Parathyroid adenoma (tissue), 2 donors: ENCODE measurements at regions not wholly inside any gene's neighbourhood (a gene's known extent, or its start where the extent isn't known, plus 50 kb on each side); places are given as distances from the start of the nearest gene placed in this dataset.

Experiments used
- H2AFZ ChIP-seq: fragments of 300-600 bp; sonication (generic); one replicate; pipeline ENCODE4 v1.7.0; 2017; ENCODE audit warnings: antibody characterized with exemption, mild to moderate bottlenecking
- H3K27ac ChIP-seq: fragments of 300-600 bp; sonication (generic); one replicate; pipeline ENCODE4 v1.7.0; 2017
- H3K27me3 ChIP-seq: fragments of 300-600 bp; sonication (generic); one replicate; pipeline ENCODE4 v1.7.0; 2017; ENCODE audit warnings: low read length; ENCODE audit not compliant: control insufficient read depth, insufficient read depth
- H3K36me3 ChIP-seq: fragments of 300-600 bp; sonication (generic); one replicate; pipeline ENCODE4 v1.7.0; 2017; ENCODE audit warnings: low read length; ENCODE audit not compliant: control insufficient read depth, insufficient read depth
- H3K4me1 ChIP-seq: fragments of 300-600 bp; sonication (generic); one replicate; pipeline ENCODE4 v1.7.0; 2017; ENCODE audit warnings: control low read depth
- H3K4me2 ChIP-seq: fragments of 300-600 bp; sonication (generic); one replicate; pipeline ENCODE4 v1.7.0; 2017; ENCODE audit warnings: low read length
- H3K4me3 ChIP-seq: fragments of 300-600 bp; sonication (generic); one replicate; pipeline ENCODE4 v1.7.0; 2017; ENCODE audit warnings: low read depth, low read length
- H3K79me2 ChIP-seq: fragments of 300-600 bp; sonication (generic); one replicate; pipeline ENCODE4 v1.7.0; 2017; ENCODE audit warnings: control low read depth
- H3K9ac ChIP-seq: fragments of 300-600 bp; sonication (generic); one replicate; pipeline ENCODE4 v1.7.0; 2017; ENCODE audit warnings: mild to moderate bottlenecking
- H3K9me3 ChIP-seq: fragments of 300-600 bp; sonication (generic); one replicate; pipeline ENCODE4 v1.7.0; 2017; ENCODE audit warnings: low read length; ENCODE audit not compliant: control insufficient read depth
- TF ChIP-seq, protein P1 (sequence below): fragments of 300-600 bp; sonication (generic); IDR thresholded peaks from one replicate; pipeline ENCODE4 v1.7.0; 2017; ENCODE audit warnings: antibody characterized with exemption, mild to moderate bottlenecking
- donor health status: primary hyperparathyroidism.

DNA sequence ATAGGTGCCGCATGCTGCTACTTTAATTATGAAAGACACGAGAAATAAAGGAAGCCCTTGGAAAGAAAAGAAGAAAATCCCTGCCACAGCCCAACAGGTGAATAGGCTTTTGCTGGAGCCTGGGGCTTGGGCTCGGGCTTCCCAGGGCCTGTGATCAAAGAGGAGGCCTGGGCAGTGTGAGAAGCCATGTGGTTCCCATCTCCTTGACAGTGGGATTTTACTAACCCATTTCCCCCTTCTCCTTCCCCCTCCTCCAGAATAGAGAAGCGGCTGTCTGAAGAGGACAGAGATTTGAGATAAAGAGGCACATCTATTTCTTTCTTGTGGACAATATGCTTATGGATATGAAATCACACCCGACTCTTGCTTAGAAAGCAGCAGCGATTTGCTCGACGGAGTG, 369.1 kb downstream of the MCTP2 start:
- H3K27ac ChIP-seq = no peak overlapping the region
- TF ChIP-seq, protein P1, sequence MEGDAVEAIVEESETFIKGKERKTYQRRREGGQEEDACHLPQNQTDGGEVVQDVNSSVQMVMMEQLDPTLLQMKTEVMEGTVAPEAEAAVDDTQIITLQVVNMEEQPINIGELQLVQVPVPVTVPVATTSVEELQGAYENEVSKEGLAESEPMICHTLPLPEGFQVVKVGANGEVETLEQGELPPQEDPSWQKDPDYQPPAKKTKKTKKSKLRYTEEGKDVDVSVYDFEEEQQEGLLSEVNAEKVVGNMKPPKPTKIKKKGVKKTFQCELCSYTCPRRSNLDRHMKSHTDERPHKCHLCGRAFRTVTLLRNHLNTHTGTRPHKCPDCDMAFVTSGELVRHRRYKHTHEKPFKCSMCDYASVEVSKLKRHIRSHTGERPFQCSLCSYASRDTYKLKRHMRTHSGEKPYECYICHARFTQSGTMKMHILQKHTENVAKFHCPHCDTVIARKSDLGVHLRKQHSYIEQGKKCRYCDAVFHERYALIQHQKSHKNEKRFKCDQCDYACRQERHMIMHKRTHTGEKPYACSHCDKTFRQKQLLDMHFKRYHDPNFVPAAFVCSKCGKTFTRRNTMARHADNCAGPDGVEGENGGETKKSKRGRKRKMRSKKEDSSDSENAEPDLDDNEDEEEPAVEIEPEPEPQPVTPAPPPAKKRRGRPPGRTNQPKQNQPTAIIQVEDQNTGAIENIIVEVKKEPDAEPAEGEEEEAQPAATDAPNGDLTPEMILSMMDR = no peak

DNA sequence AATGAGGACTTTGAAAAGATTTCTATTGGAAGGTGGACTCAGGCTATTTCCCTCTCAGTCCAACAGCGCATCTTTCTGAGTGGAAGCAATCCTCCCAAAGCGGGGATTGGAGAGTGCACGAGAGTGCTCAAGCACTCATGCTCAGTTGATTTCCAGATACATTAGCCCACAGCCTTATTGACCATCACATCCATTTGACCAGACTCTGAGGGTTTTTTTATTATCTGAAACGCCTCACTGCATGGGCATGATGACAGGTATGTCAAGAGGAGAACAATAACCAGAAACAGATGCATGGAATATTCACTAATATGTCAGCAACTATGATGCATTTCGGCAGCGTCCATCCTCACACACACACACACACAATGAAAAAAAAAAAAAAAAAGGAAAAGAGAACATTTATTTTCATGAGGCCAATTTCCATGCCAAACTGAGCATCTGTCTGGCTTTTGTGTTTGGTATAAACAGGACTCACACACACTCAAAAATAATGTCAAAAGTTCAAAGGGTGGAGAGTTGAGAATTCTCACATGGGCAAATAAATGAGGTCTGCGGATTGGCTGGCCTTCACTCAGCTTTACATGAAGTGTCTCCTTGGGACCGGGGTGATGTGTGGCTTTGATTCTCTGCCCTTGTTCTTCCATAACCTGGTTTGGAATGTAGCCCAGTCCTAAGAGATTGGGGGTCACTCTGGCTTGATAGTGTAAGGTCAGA, 371.6 kb downstream of the MCTP2 start:
- Histone ChIP-seq H3K9me3 (no peaks in the 10 kb centered on the region), H3K9ac (no peak overlapping the region), H2AFZ (no peak overlapping the region), H3K4me2 (no peak overlapping the region), H3K4me3 (no peak overlapping the region), H3K27ac (no peak overlapping the region), H3K79me2 (no peaks in the 10 kb centered on the region), H3K27me3 (no peaks in the 10 kb centered on the region), H3K36me3 (no peaks in the 10 kb centered on the region), H3K4me1 (no peaks in the 10 kb centered on the region)
- TF ChIP-seq, protein P1 = no peak

More for the DNA sequence above, 369.1 kb downstream of the MCTP2 start:
- H2AFZ ChIP-seq = no peak overlapping the region
- no peaks in the 10 kb centered on the region for H3K9me3 ChIP-seq
- H3K79me2 ChIP-seq = no peaks in the 10 kb centered on the region
- no peaks in the 10 kb centered on the region for H3K4me1 ChIP-seq
- no peak overlapping the region for H3K4me2 ChIP-seq
- no peaks in the 10 kb centered on the region for H3K36me3 ChIP-seq
- H3K27me3 ChIP-seq = no peaks in the 10 kb centered on the region
- no peak overlapping the region for H3K9ac ChIP-seq
- no peak overlapping the region for H3K4me3 ChIP-seq

DNA sequence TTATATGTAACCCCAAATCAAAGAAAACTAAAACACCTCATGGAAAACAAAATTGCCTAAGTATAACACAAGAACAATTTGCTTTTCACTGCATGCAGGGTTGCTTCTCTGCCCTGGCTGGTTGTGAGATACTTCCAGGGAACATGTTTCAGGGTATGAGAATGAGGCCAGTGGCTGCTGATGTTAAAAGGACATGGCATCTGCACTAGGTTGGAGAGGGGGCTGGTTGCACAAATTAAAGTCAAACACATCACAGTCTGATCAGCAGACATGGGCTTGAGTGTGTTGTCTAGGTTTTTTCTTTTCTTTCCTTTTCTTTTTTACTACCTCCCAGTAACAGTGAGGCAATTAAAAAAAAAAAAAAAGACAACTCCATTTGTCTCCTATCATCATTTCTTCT, 374.9 kb downstream of the MCTP2 start:
- no peaks in the 10 kb centered on the region for H3K36me3 ChIP-seq
- no peak overlapping the region for H3K9ac ChIP-seq

DNA sequence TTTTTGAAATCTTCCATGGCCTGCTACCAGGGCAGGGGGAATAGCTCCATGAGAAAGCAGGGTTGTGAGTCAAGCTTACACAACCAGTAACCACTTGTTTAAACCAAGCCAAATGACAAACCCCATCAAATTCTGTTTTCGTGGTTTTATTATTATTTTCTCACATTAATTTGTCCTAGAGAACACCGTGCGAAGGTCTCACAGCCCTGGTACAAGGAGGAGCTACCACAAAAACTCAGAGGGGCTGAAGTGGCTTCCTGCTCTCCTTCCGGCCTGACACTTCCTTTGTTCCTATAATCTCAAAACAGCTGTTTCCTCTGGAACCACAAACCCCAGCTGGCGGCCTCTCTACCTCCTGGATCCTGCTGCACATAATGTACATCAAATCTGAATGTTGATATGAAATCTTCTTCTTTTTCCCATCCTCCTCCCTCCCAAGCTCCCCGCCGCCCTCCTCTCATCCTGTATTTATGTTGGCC, 375.9 kb downstream of the MCTP2 start:
- Histone ChIP-seq H2AFZ (no peak overlapping the region), H3K4me3 (no peak overlapping the region), H3K4me2 (no peak overlapping the region), H3K27me3 (no peaks in the 10 kb centered on the region), H3K9me3 (no peaks in the 10 kb centered on the region), H3K27ac (no peak overlapping the region), H3K36me3 (no peaks in the 10 kb centered on the region), H3K4me1 (no peaks in the 10 kb centered on the region), H3K79me2 (no peaks in the 10 kb centered on the region), H3K9ac (no peak overlapping the region)
- TF ChIP-seq, protein P1 = no peak

More for the DNA sequence above, 374.9 kb downstream of the MCTP2 start:
- H3K4me1 ChIP-seq = no peaks in the 10 kb centered on the region
- H3K79me2 ChIP-seq = no peaks in the 10 kb centered on the region
- no peak overlapping the region for H2AFZ ChIP-seq
- no peak overlapping the region for H3K4me2 ChIP-seq
- no peak overlapping the region for H3K4me3 ChIP-seq
- TF ChIP-seq, protein P1 = no peak
- H3K9me3 ChIP-seq = no peaks in the 10 kb centered on the region
- H3K27me3 ChIP-seq = no peaks in the 10 kb centered on the region
- H3K27ac ChIP-seq = no peak overlapping the region

DNA sequence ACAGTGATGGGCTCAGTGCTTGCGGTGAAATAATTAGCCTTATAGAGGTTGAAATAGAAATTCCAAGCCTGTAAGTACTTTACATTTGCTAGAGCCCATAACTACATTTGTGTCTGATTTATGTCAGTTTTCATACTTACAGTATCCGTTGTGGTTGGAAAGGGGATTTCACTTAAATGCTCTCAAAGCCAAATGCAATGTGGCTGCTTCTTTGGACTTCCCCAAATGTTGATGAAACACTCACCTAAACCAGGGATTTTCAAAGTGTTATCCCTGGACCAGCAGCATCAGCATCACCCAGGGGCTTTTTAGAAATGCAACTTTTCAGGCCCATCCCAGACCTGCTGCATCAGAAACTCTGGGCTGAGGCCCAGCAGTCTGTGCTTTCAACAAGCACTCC, 378.7 kb downstream of the MCTP2 start:
- H3K27ac ChIP-seq = no peak overlapping the region
- no peak overlapping the region for H3K4me3 ChIP-seq
- H3K4me2 ChIP-seq = no peak overlapping the region
- no peaks in the 10 kb centered on the region for H3K79me2 ChIP-seq
- no peaks in the 10 kb centered on the region for H3K4me1 ChIP-seq
- H2AFZ ChIP-seq = no peak overlapping the region
- no peak overlapping the region for H3K9ac ChIP-seq
- H3K9me3 ChIP-seq = no peaks in the 10 kb centered on the region
- H3K36me3 ChIP-seq = no peaks in the 10 kb centered on the region
- H3K27me3 ChIP-seq = no peaks in the 10 kb centered on the region
- TF ChIP-seq, protein P1 = no peak
